Skin epidermis (tissue), 12 donors: ENCODE measurements at regions not wholly inside any gene's neighbourhood (a gene's known extent, or its start where the extent isn't known, plus 50 kb on each side); places are given as distances from the start of the nearest gene placed in this dataset.

Source experiments
- H3K27ac ChIP-seq, 21 experiments: fragments of 200-600 bp; sonication (generic) in 11 of 21; one replicate each; pipeline ENCODE4 v1.5.0; 2020; ENCODE audit warnings: mild to moderate bottlenecking in 3 of 21, inconsistent platforms in 2 of 21, moderate library complexity in 2 of 21
- H3K4me3 ChIP-seq, 7 experiments: fragments of 200-600 bp; sonication (generic) in 2 of 7; one replicate each; pipeline ENCODE4 v1.5.0; 2020; ENCODE audit warnings: inconsistent platforms in 2 of 7, mild to moderate bottlenecking in 2 of 7, moderate library complexity in 1 of 7

GRCh38 chr1:195335541-195335940 lies 1272.7 kb downstream of the KCNT2 start:
- Histone ChIP-seq H3K4me3 (no peak overlapping the region), H3K27ac (no peak overlapping the region)

GRCh38 chr1:195332102-195332501 lies 1276.1 kb downstream of the KCNT2 start:
- H3K27ac ChIP-seq: no peak overlapping the region

GRCh38 chr1:195328681-195329080 lies 1279.6 kb downstream of the KCNT2 start:
- Histone ChIP-seq H3K4me3 (no peak overlapping the region), H3K27ac (no peak overlapping the region)

More at GRCh38 chr1:195332102-195332501, 1276.1 kb downstream of the KCNT2 start:
- no peak overlapping the region for H3K4me3 ChIP-seq

GRCh38 chr1:195328102-195328501 lies 1280.1 kb downstream of the KCNT2 start:
- H3K4me3 ChIP-seq: no peak overlapping the region
- H3K27ac ChIP-seq: no peak overlapping the region

GRCh38 chr1:195327361-195327760 lies 1280.9 kb downstream of the KCNT2 start:
- H3K4me3 ChIP-seq: no peak overlapping the region
- H3K27ac ChIP-seq: no peak overlapping the region

GRCh38 chr1:195326325-195326724 lies 1281.9 kb downstream of the KCNT2 start:
- H3K27ac ChIP-seq: no peak overlapping the region
- no peak overlapping the region for H3K4me3 ChIP-seq

GRCh38 chr1:195325181-195325580 lies 1283.1 kb downstream of the KCNT2 start:
- Histone ChIP-seq H3K4me3 (no peak overlapping the region), H3K27ac (no peak overlapping the region)

- no peak overlapping the region for H3K27ac ChIP-seq
- no peak overlapping the region for H3K4me3 ChIP-seq
Observed at GRCh38 chr1:195306281-195306680, 1302.0 kb downstream of the KCNT2 start.

- Histone ChIP-seq H3K27ac (no peak overlapping the region), H3K4me3 (no peak overlapping the region)
Observed at GRCh38 chr1:195294911-195295310, 1313.3 kb downstream of the KCNT2 start.

- H3K4me3 ChIP-seq: no peak overlapping the region
- H3K27ac ChIP-seq: no peak overlapping the region
Observed at GRCh38 chr1:195278644-195279043, 1329.6 kb downstream of the KCNT2 start.

GRCh38 chr1:195275710-195276109 lies 1332.5 kb downstream of the KCNT2 start:
- Histone ChIP-seq H3K4me3 (no peak overlapping the region), H3K27ac (no peak overlapping the region)

GRCh38 chr1:195251900-195252299 lies 1356.3 kb downstream of the KCNT2 start:
- Histone ChIP-seq H3K4me3 (no peak overlapping the region), H3K27ac (no peak overlapping the region)

- no peak overlapping the region for H3K4me3 ChIP-seq
- no peak overlapping the region for H3K27ac ChIP-seq
Observed at GRCh38 chr1:195243492-195243891, 1364.7 kb downstream of the KCNT2 start.

GRCh38 chr1:195241066-195241465 lies 1367.2 kb downstream of the KCNT2 start:
- no peak overlapping the region for H3K4me3 ChIP-seq
- H3K27ac ChIP-seq: no peak overlapping the region

GRCh38 chr1:195238313-195238712 lies 1369.9 kb downstream of the KCNT2 start:
- Histone ChIP-seq H3K4me3 (no peak overlapping the region), H3K27ac (no peak overlapping the region)

GRCh38 chr1:195236991-195237889 lies 1371.0 kb downstream of the KCNT2 start:
- Histone ChIP-seq H3K4me3 (no peak overlapping the region), H3K27ac (no peak overlapping the region)

GRCh38 chr1:195218428-195219212 lies 1389.6 kb downstream of the KCNT2 start:
- H3K4me3 ChIP-seq: no peak overlapping the region
- H3K27ac ChIP-seq: no peak overlapping the region

GRCh38 chr1:195202241-195202640 lies 1406.0 kb downstream of the KCNT2 start:
- no peak overlapping the region for H3K27ac ChIP-seq
- no peak overlapping the region for H3K4me3 ChIP-seq

- no peak overlapping the region for H3K27ac ChIP-seq
- no peak overlapping the region for H3K4me3 ChIP-seq
Observed at GRCh38 chr1:195200772-195201171, 1407.5 kb downstream of the KCNT2 start.

- no peak overlapping the region for H3K27ac ChIP-seq
- no peak overlapping the region for H3K4me3 ChIP-seq
Observed at GRCh38 chr1:195197116-195197515, 1411.1 kb downstream of the KCNT2 start.
